T-helper 17 cell (primary cell): ENCODE measurements at regions not wholly inside any gene's neighbourhood (a gene's known extent, or its start where the extent isn't known, plus 50 kb on each side); places are given as distances from the start of the nearest gene placed in this dataset.
"Not testable (repeated sequence)": the region's sequence is repeated elsewhere in the genome, so short reads cannot be mapped to it uniquely, and the experiment has no call there.

Experiments
- ATAC-seq: fragments of 150-1000 bp; cut with Tn5 transposase; 2 replicates; pipeline ENCODE4 v1.10.0; 2021; ENCODE audit warnings: mild to moderate bottlenecking, moderate library complexity
- DNase-seq, 3 donors: peaks; one replicate each; pipeline versions ENCODE4 v3.0.0 to v3.0.0-alpha.2; 2020 to 2021
- H3K9me3 ChIP-seq: one replicate; pipeline ENCODE4 v1.7.0; 2013; ENCODE audit warnings: low read length, mild to moderate bottlenecking; ENCODE audit not compliant: control insufficient read depth, poor library complexity, severe bottlenecking
- H3K27ac Mint-ChIP-seq: one replicate; pipeline ENCODE4 v1.8.0; 2022; ENCODE audit warnings: mild to moderate bottlenecking, moderate library complexity, mixed read lengths
- H3K27me3 Mint-ChIP-seq: one replicate; pipeline ENCODE4 v1.8.0; 2022; ENCODE audit warnings: mixed read lengths
- H3K36me3 Mint-ChIP-seq: one replicate; pipeline ENCODE4 v1.8.0; 2022; ENCODE audit warnings: low read depth, mixed read lengths
- H3K4me1 Mint-ChIP-seq: one replicate; pipeline ENCODE4 v1.8.0; 2022; ENCODE audit warnings: mild to moderate bottlenecking, mixed read lengths
- H3K4me3 Mint-ChIP-seq: one replicate; pipeline ENCODE4 v1.8.0; 2022; ENCODE audit warnings: mild to moderate bottlenecking, moderate library complexity, mixed read lengths

DNA sequence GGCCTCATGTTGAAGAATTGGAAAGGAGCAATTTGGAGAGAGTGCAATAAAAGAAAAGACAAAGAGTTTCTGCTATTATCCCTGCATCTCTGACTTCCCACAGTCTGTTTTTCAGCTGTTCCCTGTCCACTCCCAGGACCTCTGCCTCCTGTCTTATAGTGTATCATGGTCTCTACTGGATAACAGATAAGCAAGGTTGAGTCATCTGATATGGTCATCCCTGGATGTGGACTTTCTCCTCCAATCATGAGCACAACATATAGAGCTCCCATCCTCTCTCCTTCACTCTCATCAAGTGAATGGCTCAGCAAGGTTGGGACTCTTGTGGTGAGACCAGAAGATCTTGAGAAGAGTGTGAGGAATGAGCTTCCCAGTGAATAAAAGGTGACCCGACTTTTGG lies 123.1 kb downstream of the PLCE1 start:
- no peaks in the 10 kb centered on the region for H3K9me3 ChIP-seq
- Mint-ChIP-seq H3K27me3 (no peaks in the 10 kb centered on the region), H3K4me3 (no peak overlapping the region), H3K4me1 (no peaks in the 10 kb centered on the region), H3K36me3 (no peaks in the 10 kb centered on the region), H3K27ac (no peak overlapping the region)
- no peak for ATAC-seq
- DNase-seq: no peak

DNA sequence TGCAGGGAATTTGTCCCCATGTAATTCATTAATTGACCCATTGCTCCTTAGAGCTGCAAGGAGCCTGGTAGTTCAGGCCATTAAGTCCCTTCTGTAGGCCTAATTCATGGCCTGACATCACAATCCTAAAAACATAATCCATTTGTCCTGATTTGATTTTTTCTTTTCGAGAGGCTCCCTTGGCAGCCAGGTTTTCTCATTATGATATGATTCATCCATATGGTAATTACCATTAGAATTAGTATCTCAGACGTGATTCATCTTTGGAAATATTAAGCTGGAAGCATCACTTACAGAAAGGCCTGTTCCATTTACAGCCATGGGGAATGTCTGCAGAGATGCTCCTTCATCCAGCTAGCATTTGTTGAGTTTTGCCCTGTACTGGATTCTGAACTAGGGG lies 128.5 kb downstream of the PLCE1 start:
- no peaks in the 10 kb centered on the region for H3K9me3 ChIP-seq
- H3K36me3 Mint-ChIP-seq: no peaks in the 10 kb centered on the region

DNA sequence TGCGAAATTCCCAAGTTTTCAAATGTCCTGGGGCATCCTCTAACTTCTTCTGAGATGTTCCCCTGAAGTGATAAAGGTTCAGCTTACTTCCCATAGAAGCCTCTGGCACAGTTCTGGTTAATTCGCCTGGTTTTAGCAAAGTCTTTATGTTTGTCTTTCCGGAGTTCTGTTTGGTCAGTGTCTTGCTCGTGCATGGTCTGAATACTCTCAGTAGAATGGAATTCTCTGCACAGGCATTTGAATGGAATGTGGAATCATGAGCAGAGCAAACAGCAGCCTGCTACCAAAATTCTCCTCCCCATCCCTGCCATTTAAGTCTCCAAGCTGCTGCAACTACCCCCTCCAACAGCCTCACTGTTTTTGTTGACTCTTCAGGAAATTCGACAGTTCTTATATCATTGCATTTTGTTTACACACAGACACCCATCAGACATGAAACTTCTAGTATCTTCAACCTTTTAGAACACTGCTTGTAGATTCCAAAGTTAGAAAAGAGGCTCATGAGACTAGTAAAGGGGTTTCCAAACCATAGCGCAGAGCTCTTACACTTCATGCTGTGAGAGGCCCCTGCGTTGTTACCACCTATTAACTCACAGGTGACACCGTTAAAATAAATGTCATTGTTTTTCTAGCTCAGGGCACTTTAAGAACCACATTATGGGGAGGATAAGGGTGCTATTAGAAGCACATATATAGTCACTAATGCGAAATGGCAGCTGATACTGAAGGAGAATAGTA lies 129.7 kb downstream of the PLCE1 start:
- H3K36me3 Mint-ChIP-seq: no peaks in the 10 kb centered on the region

More for the DNA sequence above, 128.5 kb downstream of the PLCE1 start:
- DNase-seq: no peak
- ATAC-seq: no peak
- Mint-ChIP-seq H3K27ac (no peak overlapping the region), H3K27me3 (no peaks in the 10 kb centered on the region), H3K4me1 (no peaks in the 10 kb centered on the region), H3K4me3 (no peak overlapping the region)

DNA sequence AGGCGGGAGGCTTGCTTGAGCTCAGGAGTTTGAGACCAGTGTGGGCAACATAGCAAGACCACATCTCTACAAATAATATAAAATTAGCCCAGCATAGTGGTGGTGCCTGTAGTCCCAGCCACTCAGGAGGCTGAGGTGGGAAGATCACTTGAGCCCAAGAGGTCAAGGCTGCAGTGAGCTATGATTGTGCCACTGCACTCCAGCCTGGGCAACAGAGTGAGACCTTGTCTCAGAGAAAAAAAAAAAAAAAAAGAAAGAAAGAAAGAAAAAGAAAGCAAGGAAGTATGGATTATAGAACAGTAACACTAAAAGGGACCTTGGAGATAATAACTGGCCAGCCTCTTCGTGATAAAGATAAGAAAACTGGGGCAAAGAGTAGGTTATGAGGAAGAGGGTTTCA lies 130.4 kb downstream of the PLCE1 start:
- DNase-seq, H3K4me1 Mint-ChIP-seq, H3K27me3 Mint-ChIP-seq, H3K27ac Mint-ChIP-seq, H3K4me3 Mint-ChIP-seq, ATAC-seq, H3K36me3 Mint-ChIP-seq, H3K9me3 ChIP-seq: not testable (repeated sequence)

More for the DNA sequence above, 129.7 kb downstream of the PLCE1 start:
- Mint-ChIP-seq H3K27ac (no peak overlapping the region), H3K4me1 (no peaks in the 10 kb centered on the region), H3K27me3 (no peaks in the 10 kb centered on the region), H3K4me3 (no peak overlapping the region)
- H3K9me3 ChIP-seq: no peaks in the 10 kb centered on the region
- no peak for DNase-seq
- ATAC-seq: no peak

DNA sequence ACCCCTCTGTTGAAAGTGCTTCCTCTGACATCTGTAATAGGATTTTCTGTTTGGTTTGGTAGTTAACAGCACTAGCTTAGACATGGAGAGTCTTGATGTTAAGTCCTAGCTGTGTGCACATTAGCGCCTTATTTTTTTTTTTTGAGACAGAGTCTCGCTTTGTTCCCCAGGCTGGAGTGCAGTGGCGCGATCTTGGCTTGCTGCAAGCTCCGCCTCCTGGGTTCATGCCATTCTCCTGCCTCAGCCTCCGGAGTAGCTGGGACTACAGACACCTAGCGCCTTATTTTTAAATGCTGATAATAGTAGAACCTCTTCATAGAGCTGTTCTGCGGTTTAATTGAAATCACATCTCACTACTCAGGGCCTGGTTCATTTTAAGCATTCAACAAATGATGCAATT lies 131.5 kb downstream of the PLCE1 start:
- DNase-seq, H3K27ac Mint-ChIP-seq, H3K36me3 Mint-ChIP-seq, H3K4me1 Mint-ChIP-seq, ATAC-seq, H3K4me3 Mint-ChIP-seq, H3K9me3 ChIP-seq, H3K27me3 Mint-ChIP-seq: not testable (repeated sequence)

DNA sequence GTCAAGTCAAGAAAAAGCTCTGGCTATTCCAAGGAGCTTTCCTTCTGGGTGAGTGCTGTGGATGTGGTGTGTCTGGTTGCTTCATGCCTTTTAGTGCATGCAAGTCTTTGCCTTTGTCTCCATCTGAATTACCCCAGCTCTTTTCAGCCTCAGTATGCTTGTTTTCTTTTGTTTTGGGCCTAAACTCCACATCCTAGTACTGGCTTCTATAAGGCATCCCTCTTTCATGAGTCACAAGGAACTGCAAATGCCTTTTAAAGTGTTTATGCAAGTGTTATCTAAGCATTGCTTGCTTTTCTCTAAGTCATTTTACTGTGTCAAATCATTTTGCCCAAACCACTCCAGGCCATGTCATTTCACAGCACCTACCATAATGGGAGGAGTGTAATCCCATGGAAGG lies 132.1 kb downstream of the PLCE1 start:
- H3K9me3 ChIP-seq: no peaks in the 10 kb centered on the region
- no peak for DNase-seq
- no peaks in the 10 kb centered on the region for H3K4me1 Mint-ChIP-seq
- no peak overlapping the region for H3K27ac Mint-ChIP-seq
- no peak overlapping the region for H3K4me3 Mint-ChIP-seq
- no peak for ATAC-seq
- H3K27me3 Mint-ChIP-seq: peaks cover 10% of the 10 kb centered on the region
- no peaks in the 10 kb centered on the region for H3K36me3 Mint-ChIP-seq

DNA sequence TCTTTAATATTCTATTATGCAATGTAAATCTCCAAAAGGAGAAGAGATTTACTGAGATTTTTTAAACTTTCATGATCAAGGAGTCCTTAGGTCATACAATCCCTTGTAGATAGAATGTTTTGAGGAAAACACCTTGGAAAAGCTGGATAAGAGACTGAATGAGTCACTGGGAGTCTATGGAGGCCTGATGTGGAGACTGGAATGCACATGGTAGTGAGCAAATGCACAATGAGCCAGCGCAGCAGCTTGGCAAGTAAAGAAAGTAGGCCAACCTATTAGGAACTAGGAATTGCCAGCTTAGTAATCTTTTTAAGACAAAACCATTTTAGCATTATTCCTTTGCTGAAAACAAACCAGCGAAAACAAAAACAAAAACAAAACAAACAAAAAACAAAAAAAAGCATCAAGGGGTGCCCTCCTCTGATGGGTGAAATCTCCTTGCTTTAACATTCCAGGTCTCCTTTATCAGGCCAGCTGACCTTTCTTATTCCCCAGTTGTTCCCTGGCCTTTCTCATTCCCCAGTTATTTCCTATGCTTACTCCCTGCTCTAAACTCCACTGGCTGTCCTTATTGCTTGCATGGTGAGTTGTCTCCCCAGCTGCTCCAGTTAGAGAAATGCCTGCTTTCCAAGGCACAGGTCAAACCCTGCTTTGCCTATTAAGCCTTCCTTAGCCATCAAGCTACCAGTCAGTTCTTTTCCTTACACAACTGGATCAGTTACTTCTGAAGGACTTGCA lies 135.8 kb downstream of the PLCE1 start:
- H3K36me3 Mint-ChIP-seq: no peaks in the 10 kb centered on the region
- no peak overlapping the region for H3K27ac Mint-ChIP-seq
- DNase-seq (no peak), ATAC-seq (no peak)
- peaks cover 26% of the 10 kb centered on the region for H3K27me3 Mint-ChIP-seq
- H3K4me1 Mint-ChIP-seq: no peaks in the 10 kb centered on the region
- H3K9me3 ChIP-seq: no peaks in the 10 kb centered on the region
- no peak overlapping the region for H3K4me3 Mint-ChIP-seq

DNA sequence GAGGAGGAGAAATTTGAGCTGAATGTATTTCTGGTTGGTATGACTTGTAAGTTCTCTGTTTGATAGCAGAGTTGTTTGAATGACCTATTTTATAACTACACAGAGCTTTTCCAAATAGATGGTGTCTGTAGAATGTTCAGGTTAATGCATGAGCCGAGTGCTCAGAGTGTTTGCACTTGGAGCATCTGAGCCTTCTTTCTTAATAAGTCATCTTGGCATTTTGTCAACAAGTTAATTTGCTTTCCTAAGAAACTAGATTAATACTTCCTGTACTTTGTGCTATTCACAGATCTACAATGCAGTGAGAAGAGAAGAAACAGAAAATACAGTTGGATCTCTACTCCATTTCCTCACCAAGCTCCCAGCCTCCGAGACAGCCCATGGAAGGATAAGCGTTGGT lies 138.2 kb downstream of the PLCE1 start:
- no peaks in the 10 kb centered on the region for H3K9me3 ChIP-seq
- Mint-ChIP-seq H3K4me3 (no peak overlapping the region), H3K27ac (no peak overlapping the region), H3K4me1 (no peaks in the 10 kb centered on the region), H3K36me3 (no peaks in the 10 kb centered on the region), H3K27me3 (peaks cover 31% of the 10 kb centered on the region)
- DNase-seq (no peak), ATAC-seq (no peak)

DNA sequence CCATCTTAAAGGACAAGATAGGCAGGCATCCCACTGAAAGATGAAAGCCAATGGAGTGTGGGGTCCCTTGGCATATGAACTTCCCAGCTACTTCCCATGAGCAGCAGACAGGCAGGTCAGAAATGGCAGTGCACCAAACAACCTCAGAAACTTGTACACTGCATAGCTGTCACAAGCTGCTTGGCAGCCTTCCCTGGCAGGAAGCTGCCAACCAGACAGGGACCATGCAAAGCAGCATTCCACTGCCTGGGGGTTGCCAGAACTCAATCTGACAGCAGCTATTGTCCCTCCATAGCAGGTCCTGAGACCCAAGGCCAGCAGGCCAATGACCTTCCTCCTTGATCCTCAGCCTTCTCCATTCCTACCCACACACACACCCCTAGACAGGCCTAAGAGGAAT lies 139.5 kb downstream of the PLCE1 start:
- H3K36me3 Mint-ChIP-seq: no peaks in the 10 kb centered on the region
- no peak overlapping the region for H3K27ac Mint-ChIP-seq
- H3K27me3 Mint-ChIP-seq: peaks cover 31% of the 10 kb centered on the region
- DNase-seq (no peak), ATAC-seq (no peak)
- H3K9me3 ChIP-seq: no peaks in the 10 kb centered on the region
- no peak overlapping the region for H3K4me3 Mint-ChIP-seq
- H3K4me1 Mint-ChIP-seq: no peaks in the 10 kb centered on the region

DNA sequence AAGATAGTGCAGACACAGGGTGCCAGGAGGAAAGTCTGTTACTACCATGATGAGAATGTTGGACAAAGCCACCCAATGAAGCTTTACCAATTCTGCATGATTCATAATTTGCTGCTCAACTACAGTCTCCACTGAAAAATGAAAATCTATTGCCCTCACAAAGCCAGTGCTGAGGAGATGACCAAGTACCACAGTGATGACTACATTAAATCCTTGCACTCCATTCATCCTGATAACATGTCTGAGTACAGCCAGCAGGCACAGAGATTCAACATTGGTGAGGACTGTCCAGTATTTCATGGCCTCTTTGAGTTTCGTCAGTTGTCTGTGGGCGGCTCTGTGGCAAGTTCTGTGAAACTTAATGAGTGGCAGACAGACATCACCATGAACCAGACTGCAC lies 144.0 kb downstream of the PLCE1 start:
- H3K9me3 ChIP-seq: no peaks in the 10 kb centered on the region
- H3K4me3 Mint-ChIP-seq: no peak overlapping the region
- H3K27ac Mint-ChIP-seq: no peak overlapping the region
- DNase-seq (no peak), ATAC-seq (no peak)
- H3K4me1 Mint-ChIP-seq: no peaks in the 10 kb centered on the region
- no peaks in the 10 kb centered on the region for H3K36me3 Mint-ChIP-seq
- H3K27me3 Mint-ChIP-seq: peaks cover 13% of the 10 kb centered on the region

DNA sequence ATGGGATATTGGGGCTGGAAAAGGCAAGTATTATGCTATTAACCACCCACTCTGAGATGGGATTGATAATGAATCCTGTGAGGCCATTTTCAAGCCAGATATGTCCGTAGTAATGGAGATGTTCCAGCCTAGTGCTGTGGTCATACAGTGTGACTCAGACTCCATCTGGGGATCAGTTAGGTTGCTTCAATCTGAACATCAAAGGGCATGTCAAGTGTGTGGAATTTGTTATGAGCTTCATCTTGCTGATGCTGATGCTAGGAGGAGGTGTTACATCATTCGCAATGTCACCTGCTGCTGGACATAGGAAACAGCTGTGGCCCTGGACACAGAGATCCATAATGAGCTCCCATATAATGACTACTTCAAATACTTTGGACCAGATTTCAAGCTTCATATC lies 144.7 kb downstream of the PLCE1 start:
- no peak for DNase-seq
- no peaks in the 10 kb centered on the region for H3K4me1 Mint-ChIP-seq
- no peak overlapping the region for H3K27ac Mint-ChIP-seq

DNA sequence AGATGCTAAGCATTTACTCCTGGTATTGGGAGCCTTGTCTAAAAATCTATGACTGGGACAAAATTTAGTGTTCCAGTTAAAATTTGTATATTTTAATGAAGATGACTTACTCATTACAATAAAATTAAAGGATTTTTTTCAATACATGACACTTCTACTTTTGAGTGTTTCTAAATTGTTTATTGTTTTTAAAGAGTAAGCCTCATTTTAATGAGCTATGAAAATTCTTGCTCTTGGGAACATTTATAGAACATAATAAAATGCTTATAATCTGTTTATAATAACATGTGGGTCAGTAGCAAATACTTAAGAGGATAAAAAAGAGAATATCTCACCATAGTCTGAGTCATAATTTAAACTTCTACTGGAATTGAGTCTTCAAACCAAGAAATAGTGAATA lies 149.5 kb downstream of the PLCE1 start:
- DNase-seq (no peak), ATAC-seq (no peak)
- Mint-ChIP-seq H3K27me3 (peaks cover 7% of the 10 kb centered on the region), H3K27ac (no peak overlapping the region), H3K36me3 (no peaks in the 10 kb centered on the region), H3K4me1 (no peaks in the 10 kb centered on the region), H3K4me3 (no peak overlapping the region)
- no peaks in the 10 kb centered on the region for H3K9me3 ChIP-seq

More for the DNA sequence above, 144.7 kb downstream of the PLCE1 start:
- peaks cover 13% of the 10 kb centered on the region for H3K27me3 Mint-ChIP-seq
- ATAC-seq: no peak
- H3K36me3 Mint-ChIP-seq: no peaks in the 10 kb centered on the region
- H3K9me3 ChIP-seq: no peaks in the 10 kb centered on the region
- no peak overlapping the region for H3K4me3 Mint-ChIP-seq

DNA sequence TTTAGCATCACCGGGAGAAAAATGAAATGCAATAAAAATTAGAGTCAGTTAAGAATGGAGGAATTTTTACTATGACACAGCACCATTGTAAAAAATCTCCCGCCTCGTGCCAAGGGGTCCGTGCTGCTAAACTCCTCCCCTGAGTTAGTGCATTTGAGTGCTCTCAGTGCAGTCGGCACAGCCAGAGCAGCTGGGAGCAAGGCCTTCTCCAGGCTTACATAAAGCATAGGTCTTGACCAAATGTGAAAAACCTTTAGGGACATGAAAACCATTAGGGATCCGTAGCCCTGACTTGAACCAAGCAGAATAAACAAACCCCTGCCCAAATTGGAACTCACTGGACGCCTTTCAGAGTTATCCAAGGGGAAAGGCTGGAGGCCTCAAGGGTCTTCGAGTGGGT lies 152.6 kb downstream of the PLCE1 start:
- no peak for ATAC-seq
- H3K36me3 Mint-ChIP-seq: no peaks in the 10 kb centered on the region
- no peaks in the 10 kb centered on the region for H3K9me3 ChIP-seq
- H3K4me3 Mint-ChIP-seq: no peak overlapping the region
- peaks cover 5% of the 10 kb centered on the region for H3K27me3 Mint-ChIP-seq
- DNase-seq: no peak
- no peaks in the 10 kb centered on the region for H3K4me1 Mint-ChIP-seq
- H3K27ac Mint-ChIP-seq: no peak overlapping the region

DNA sequence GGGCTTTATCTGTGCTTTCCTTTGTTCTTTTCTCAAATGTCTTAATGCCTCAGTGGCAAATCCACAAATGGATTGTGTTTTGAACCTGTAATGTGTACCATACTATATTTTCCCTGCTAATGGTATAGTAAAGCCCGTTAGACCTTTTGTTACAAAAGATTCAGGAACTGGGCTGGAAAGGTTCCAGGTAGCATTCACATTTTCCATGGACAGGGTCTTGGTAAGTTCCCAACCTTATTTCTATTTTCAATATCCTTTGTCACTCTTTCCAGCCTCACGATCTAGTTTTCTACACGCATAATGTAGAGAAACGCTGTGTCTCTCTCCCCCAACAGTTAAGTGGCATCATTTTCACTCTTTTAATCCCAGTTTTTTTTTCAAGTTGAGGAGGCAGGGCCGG lies 153.0 kb downstream of the PLCE1 start:
- no peak overlapping the region for H3K27ac Mint-ChIP-seq
- H3K36me3 Mint-ChIP-seq: no peaks in the 10 kb centered on the region
- no peak for ATAC-seq
- no peak for DNase-seq
- peaks cover 5% of the 10 kb centered on the region for H3K27me3 Mint-ChIP-seq
- H3K9me3 ChIP-seq: no peaks in the 10 kb centered on the region
- no peaks in the 10 kb centered on the region for H3K4me1 Mint-ChIP-seq
- no peak overlapping the region for H3K4me3 Mint-ChIP-seq
